Loucy (cell line): ENCODE measurements at regions not wholly inside any gene's neighbourhood (a gene's known extent, or its start where the extent isn't known, plus 50 kb on each side); places are given as distances from the start of the nearest gene placed in this dataset.

Experiments used
- H2AFZ ChIP-seq: fragments of 200-600 bp; sonication (generic); 2 replicates; pipeline ENCODE4 v1.6.0; 2016; ENCODE audit warnings: antibody characterized with exemption, mild to moderate bottlenecking, low read length, moderate library complexity
- H3F3A ChIP-seq: fragments of 200-600 bp; 2 replicates; pipeline ENCODE4 v1.6.0; 2016; ENCODE audit warnings: antibody characterized with exemption, low read depth, mild to moderate bottlenecking
- H3K27me3 ChIP-seq: fragments of 200-600 bp; sonication (generic); 2 replicates; pipeline ENCODE4 v1.6.1; 2014; ENCODE audit warnings: low read length, mild to moderate bottlenecking; ENCODE audit not compliant: insufficient read depth, poor library complexity, severe bottlenecking
- H3K36me3 ChIP-seq: fragments of 200-600 bp; sonication (generic); 2 replicates; pipeline ENCODE4 v1.6.1; 2016; ENCODE audit warnings: low read length; ENCODE audit not compliant: insufficient read depth
- H3K4me1 ChIP-seq: fragments of 200-600 bp; sonication (generic); 2 replicates; pipeline ENCODE4 v1.5.1; 2014; ENCODE audit warnings: low read length, mild to moderate bottlenecking; ENCODE audit not compliant: insufficient read depth, poor library complexity, severe bottlenecking
- H3K4me2 ChIP-seq: fragments of 200-600 bp; sonication (generic); 2 replicates; pipeline ENCODE4 v1.6.0; 2014; ENCODE audit warnings: antibody characterized with exemption, low read length, low read depth, mild to moderate bottlenecking; ENCODE audit not compliant: poor library complexity, severe bottlenecking
- H3K4me3 ChIP-seq: fragments of 200-600 bp; sonication (generic); 2 replicates; pipeline ENCODE4 v1.5.1; 2014; ENCODE audit warnings: low read length, mild to moderate bottlenecking, mixed read lengths; ENCODE audit not compliant: poor library complexity, severe bottlenecking
- H3K79me2 ChIP-seq: fragments of 200-600 bp; sonication (generic); 2 replicates; pipeline ENCODE4 v1.6.1; 2014; ENCODE audit warnings: low read length; ENCODE audit not compliant: insufficient read depth
- H3K9ac ChIP-seq: fragments of 200-600 bp; sonication (generic); 2 replicates; pipeline ENCODE4 v1.6.0; 2014; ENCODE audit warnings: mild to moderate bottlenecking, low read depth, low read length, moderate library complexity; ENCODE audit not compliant: poor library complexity, severe bottlenecking
- H3K9me2 ChIP-seq: fragments of 200-600 bp; sonication (generic); replicated peaks from 2 replicates; pipeline ENCODE4 v1.6.1; 2016; ENCODE audit warnings: low read depth, low read length, mixed read lengths
- H3K9me3 ChIP-seq: fragments of 200-600 bp; sonication (generic); 2 replicates; pipeline ENCODE4 v1.6.1; 2014; ENCODE audit warnings: mild to moderate bottlenecking, antibody characterized with exemption, low read length, low read depth; ENCODE audit not compliant: insufficient read depth
- H4K20me1 ChIP-seq: fragments of 200-600 bp; sonication (generic); 2 replicates; pipeline ENCODE4 v1.6.0; 2014; ENCODE audit warnings: antibody characterized with exemption, low read length, mild to moderate bottlenecking; ENCODE audit not compliant: insufficient read depth, poor library complexity, severe bottlenecking
- CTCF ChIP-seq: fragments of 200-600 bp; sonication (generic); conservative IDR thresholded peaks from 2 replicates; pipeline ENCODE4 v1.5.1; 2014; ENCODE audit warnings: mild to moderate bottlenecking, antibody characterized with exemption, low read length
- EZH2phosphoT487 ChIP-seq: fragments of 200-600 bp; IDR thresholded peaks from 2 replicates; pipeline ENCODE4 v1.6.1; 2018; ENCODE audit warnings: antibody characterized with exemption, mild to moderate bottlenecking, moderate library complexity, borderline replicate concordance

GRCh38 chr3:74360406-74360805 lies 254.1 kb downstream of the CNTN3 start:
- no peaks in the 10 kb centered on the region for H3K36me3 ChIP-seq
- no peak overlapping the region for H3K4me2 ChIP-seq
- no peaks in the 10 kb centered on the region for H3F3A ChIP-seq

GRCh38 chr3:74357881-74358280 lies 256.6 kb downstream of the CNTN3 start:
- no peaks in the 10 kb centered on the region for H3K9me3 ChIP-seq
- no peaks in the 10 kb centered on the region for H3K79me2 ChIP-seq
- no peaks in the 10 kb centered on the region for H3K9me2 ChIP-seq
- no peak overlapping the region for H3K9ac ChIP-seq
- no peaks in the 10 kb centered on the region for H3F3A ChIP-seq
- H3K4me3 ChIP-seq: no peak overlapping the region
- no peak overlapping the region for H3K4me2 ChIP-seq
- H4K20me1 ChIP-seq: no peaks in the 10 kb centered on the region
- H3K4me1 ChIP-seq: no peaks in the 10 kb centered on the region
- H2AFZ ChIP-seq: no peak overlapping the region
- no peaks in the 10 kb centered on the region for H3K36me3 ChIP-seq
- no peak for TF ChIP-seq CTCF
- TF ChIP-seq EZH2phosphoT487: no peak
- H3K27me3 ChIP-seq: no peaks in the 10 kb centered on the region

More at GRCh38 chr3:74360406-74360805, 254.1 kb downstream of the CNTN3 start:
- H3K9me2 ChIP-seq: no peaks in the 10 kb centered on the region
- H3K27me3 ChIP-seq: no peaks in the 10 kb centered on the region
- TF ChIP-seq EZH2phosphoT487: no peak
- no peak for TF ChIP-seq CTCF
- H3K9ac ChIP-seq: no peak overlapping the region
- H3K4me3 ChIP-seq: no peak overlapping the region
- H3K79me2 ChIP-seq: no peaks in the 10 kb centered on the region
- no peaks in the 10 kb centered on the region for H4K20me1 ChIP-seq
- H3K9me3 ChIP-seq: no peaks in the 10 kb centered on the region
- no peak overlapping the region for H2AFZ ChIP-seq
- no peaks in the 10 kb centered on the region for H3K4me1 ChIP-seq

GRCh38 chr3:74353039-74353438 lies 261.4 kb downstream of the CNTN3 start:
- H3K9me2 ChIP-seq: no peaks in the 10 kb centered on the region
- no peaks in the 10 kb centered on the region for H3K79me2 ChIP-seq
- H3K4me2 ChIP-seq: no peak overlapping the region
- TF ChIP-seq CTCF (no peak; the same call in 1 of the 2 replicates), EZH2phosphoT487 (no peak)
- no peaks in the 10 kb centered on the region for H3K4me1 ChIP-seq
- no peaks in the 10 kb centered on the region for H3K36me3 ChIP-seq
- no peaks in the 10 kb centered on the region for H4K20me1 ChIP-seq
- no peaks in the 10 kb centered on the region for H3F3A ChIP-seq
- H3K27me3 ChIP-seq: no peaks in the 10 kb centered on the region
- H3K4me3 ChIP-seq: no peak overlapping the region
- H3K9ac ChIP-seq: no peak overlapping the region
- no peak overlapping the region for H2AFZ ChIP-seq
- no peaks in the 10 kb centered on the region for H3K9me3 ChIP-seq
